Ureter (tissue), 1 donor: ENCODE measurements at regions not wholly inside any gene's neighbourhood (a gene's known extent, or its start where the extent isn't known, plus 50 kb on each side); places are given as distances from the start of the nearest gene placed in this dataset.
"Not testable (repeated sequence)": the region's sequence is repeated elsewhere in the genome, so short reads cannot be mapped to it uniquely, and the experiment has no call there.

Source experiments
- DNase-seq: peaks from one replicate; pipeline ENCODE4 v3.0.0-alpha.2; 2020; ENCODE audit warnings: low spot score
- donor health status: DM: yes; HTN: yes; CAD: no.

DNA sequence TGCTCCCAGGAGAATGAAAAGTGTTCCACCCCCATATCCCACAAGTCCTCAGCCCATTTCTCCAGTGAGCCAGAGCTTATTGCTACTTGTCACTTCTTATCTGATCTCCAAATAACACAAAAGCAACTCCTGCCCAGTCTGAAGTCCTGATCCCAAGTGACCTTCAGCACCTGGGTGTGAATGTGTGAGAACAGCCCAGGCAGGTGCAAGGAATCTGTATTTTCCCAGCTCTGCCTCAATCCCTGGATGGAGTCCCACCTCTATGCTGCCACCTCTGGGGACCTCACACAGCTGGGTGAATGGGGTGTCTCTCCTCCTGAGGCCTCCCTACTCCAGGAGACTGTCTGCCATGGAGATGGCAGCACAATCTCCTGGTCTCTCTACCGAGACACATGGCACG lies 402.4 kb upstream of the PROX1 start:
- DNase-seq: no peak

DNA sequence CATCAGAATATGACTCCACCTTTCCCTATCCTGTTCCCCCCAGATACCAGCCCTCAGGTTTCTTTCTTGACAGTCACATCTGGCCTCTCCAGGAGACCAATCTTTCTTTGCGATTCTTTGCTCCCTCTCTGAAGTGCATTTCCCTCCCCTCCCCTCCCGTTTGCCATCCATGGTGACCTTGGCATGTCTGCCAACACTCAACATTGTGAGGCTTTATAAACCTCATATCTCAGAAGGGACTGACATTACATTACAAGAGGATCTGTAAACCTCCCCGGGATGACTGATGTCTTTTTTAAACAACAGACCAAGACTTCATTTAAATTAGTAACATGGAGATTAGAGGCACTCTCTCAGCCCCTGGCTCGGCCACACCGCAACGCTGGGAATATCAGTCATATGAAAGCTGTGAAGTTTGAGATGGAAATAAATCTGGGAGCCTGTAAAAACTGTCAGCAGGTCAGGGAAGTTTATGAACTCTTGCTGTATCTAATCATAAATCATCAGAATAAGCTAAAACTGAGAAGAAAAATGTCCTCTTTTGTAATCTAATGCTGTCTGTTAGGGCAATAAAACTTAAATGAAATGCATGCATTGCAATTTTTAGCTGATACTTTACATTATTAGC lies 401.7 kb upstream of the PROX1 start:
- no peak for DNase-seq

DNA sequence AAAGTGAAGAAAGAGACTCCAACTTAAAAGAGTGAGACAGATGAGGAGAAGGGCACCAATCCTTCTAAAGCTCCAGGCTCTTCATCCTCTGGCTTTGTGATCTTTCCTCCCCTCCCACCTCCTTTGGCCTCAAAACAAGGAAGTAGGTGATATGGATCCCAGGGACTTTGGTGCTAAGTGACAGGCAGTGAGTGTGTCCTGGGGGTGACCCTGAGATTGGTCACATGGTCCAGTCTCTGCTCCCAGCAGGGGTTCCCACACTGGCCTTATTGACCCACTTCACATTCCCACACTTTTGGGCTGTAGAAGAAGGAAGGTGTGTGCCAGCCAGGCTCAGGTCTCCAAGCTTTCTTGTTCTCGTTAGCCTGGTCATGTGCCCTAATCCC lies 401.2 kb upstream of the PROX1 start:
- DNase-seq: no peak

DNA sequence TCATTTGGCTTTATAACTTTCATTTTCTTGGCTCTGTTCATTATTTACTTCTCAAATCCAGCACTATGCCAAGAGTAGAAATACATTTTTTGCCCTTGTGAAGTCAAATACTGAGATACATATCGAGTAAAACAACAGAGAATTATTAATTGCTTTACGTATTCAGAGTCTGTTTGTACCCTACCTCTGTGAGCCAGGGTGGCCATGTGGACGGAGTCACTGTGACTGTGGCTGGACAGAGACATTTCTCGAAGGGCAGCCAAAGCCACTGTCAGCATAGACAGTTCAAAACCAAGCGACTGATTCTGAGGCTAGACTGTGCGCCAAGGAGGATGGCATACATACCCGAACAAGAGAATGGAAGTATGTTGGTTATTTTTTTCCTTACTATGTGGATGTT lies 391.0 kb upstream of the PROX1 start:
- DNase-seq: no peak

DNA sequence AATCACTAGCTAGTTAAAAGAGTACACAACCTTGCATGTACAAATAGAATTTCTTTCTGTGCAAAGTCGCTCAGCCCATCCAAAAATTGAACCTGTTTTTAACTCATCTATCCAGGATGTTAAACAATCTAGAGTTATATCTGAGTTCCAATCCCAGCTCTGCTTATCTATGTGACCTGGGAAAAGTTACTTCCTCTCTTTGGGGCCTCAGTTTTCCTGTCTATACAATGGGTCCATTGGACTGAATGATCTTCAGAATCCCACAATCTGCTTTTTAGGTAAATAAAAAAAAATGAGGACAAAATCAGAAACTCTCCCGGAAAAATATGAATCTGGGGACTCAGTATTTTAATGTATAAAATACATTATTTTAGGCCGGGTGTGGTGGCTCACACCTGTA lies 389.5 kb upstream of the PROX1 start:
- no peak for DNase-seq

DNA sequence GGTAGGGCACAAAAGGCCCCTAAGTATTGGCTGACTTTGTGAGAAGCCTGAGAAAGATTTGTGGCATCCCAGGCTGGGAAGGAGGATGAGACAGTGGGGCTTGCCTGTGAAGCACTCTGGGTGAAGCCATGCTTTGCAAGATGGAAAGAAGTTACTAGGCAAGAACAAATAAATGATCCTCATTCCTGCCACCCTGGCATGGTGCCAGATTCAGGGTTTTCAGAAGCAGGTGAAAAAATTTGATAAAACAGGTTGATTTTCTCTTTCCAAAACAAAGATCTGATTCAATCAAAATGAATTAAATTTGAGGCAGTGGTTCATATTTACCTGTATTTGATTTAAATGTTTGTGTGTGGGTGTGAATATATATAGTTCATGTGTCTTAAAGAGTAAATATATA lies 386.9 kb upstream of the PROX1 start:
- DNase-seq: no peak

DNA sequence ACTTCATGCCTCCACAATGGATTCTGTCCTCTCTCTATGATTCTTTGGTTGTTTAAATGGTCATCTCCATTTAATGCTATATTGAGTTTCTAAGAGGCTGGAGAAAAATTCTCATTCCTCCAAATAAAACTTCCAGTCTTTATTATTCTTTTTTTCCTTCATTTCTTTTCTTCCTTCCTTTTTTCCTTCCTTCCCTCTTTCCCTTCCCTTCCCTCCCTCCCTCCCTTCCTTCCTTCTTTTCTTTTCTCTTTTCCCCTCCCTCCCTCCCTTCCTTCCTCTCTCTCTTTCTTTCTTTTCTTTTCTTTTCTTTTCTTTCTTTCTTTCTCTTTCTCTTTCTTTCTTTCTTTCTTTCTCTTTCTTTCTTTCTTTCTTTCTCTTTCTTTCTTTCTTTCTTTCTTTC lies 386.1 kb upstream of the PROX1 start:
- DNase-seq: not testable (repeated sequence)

DNA sequence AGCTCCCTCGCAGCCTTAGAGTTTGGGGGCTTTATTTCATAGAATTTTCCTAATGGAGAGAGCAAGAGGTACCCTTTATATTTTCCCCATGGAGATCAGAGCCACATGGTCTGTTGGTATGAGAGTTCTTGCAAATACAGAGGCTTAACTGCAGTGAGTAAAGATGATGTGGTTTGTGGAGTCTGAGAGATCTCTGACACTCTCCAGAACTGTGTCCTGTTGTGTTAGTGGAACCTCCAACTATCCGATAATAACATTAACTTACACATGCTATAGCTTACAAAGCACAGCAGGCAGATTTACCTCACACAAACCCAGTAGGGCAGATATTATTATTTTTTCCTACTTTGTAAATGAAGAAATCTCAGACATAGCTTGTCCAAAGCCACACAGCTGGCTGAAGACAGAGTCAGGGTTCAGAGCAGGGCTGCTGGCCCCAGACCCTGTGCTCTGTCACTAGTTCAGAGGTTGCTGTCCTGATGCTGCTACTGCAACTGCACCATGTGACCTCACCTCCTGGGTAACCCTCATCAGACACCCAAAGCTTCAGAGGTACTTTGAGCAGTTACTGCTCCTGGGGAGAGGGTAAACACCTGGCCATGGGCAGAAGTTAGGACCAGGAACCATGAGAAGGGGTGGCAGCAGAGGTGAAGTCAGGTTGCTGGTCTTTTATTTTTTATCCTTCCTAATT lies 384.8 kb upstream of the PROX1 start:
- no peak for DNase-seq

DNA sequence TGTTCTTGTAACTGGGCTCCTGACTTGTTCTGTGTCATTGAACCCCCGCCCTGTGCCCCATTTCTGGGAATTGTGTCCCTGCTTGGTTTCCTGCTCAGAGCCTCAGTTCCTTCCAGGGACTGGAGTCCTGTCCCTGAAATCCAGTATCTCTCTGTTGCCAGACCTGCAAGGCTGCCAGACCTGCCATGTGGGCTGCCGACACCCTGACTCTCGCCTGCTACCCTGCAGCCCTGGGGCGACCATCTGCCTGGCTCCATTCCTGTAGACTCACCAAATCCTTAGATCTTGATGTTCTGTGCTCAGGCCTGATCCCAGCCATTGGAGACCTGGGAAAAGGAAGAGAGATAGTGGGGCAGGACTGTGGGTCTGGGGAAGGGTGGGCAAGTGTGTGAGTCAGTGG lies 383.3 kb upstream of the PROX1 start:
- no peak for DNase-seq

DNA sequence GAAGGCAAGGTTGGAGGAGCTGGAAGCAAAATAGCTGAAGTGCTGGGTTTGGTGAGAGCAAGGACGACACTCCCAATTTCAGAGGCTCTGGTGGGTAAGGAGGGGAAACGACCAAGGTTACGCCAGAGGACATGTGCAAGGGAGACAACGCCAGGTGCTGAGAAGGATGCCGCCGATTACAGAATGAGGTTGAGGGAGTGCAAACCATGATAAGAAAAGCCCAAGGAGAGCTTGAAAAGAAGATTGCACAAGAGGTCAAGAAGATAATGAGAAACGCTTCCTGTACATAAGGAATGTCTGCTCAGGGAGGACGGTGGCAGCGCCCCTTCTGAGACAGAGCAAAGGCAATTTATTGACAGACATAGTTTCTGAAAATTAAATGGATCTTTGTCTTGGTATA lies 382.0 kb upstream of the PROX1 start:
- DNase-seq: no peak

DNA sequence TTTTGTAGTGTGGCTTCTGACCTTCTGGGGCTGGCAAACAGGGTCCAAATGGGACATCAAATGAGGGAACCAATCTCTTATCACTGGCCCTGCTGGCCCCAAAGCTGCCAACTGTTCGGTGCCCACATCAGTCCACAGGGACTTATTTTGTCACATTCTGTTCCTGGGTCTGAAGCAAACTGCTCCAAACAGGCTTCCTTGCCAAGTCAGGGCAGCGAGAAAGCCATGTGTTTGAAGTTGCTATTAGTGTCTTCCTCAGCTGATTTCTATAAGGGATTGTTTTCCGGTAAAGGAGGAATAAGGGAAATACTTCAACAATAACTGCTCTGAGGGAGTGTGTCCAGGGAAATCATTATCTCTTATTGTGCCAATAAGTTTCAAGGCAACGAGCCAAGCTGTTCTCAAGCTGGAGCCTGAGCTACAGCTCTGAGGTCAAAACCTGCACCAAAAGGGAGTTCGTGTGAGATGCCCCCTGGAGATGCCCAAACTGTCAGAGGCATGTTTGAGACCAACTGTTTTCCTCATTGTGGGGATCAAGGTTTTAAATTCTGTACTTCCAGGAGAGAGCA lies 381.4 kb upstream of the PROX1 start:
- no peak for DNase-seq

DNA sequence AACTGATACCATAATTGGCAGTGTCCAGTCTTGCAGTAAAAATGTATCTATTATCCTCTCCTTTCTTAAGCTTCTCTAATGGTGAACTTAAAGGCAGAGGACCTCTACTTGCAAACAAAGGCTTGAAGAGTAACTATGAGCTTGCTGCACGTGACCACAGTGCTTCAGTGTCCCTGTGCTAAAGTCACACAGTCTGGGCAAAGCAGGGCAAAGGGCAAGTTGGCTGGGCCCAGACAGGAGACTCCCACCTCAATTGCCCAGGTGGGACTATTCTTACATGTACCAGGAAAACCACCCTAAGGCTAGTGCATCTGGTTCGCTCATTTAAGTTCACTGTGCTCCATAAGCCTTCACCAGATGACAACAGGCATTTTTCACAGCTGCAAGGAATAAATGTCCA lies 374.2 kb upstream of the PROX1 start:
- DNase-seq: no peak

DNA sequence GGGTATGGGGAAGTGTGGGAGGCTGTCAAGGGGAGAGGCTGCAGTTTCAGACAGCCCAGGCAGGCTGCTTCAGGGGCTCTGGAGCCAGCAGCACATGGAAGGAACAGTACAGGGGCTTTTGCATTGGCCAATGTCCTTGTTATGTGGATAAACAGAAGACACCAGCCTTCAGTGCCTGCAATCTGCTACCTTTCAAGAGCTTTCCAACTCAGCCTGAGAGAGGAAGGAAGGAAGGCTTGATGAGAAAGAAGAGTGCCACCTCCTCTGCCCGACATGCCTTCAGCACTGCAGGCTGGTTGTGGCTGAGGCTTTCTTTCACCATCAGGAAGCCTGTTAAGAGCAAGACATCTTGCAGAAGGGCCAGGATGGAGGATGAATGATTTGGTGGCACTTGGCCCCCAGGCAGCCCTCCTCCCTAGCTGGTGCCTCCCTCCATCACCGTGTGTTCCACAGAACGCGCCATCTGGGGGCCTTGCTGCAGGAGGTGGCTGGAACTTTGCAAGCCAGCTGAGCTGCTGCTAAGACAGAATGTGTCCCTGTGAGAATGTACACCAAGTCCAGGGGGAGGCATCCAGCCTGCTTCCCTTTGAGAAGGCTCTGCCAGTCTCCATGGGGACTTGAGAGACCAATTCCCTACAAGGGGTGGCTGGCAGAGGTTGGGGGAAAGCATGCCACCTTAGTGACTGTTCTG lies 372.4 kb upstream of the PROX1 start:
- DNase-seq: no peak

DNA sequence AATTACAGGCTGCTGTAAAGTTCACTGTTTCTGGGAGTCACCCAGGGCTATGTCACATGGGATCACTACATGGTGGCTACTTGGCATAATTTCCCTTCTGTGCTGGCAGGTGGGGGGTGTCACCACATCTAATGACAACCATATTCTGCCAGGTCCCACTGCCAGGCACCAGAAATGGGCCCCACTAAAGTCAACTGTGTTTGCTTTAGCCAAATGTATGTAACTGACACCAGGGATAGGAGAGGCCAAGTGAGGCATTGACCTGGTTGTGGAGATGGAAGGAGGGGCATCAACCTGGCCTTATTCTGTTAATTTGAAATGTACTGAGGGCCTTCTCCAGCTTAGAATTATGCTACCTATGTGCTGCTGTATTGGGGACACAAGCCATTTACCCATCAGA lies 370.6 kb upstream of the PROX1 start:
- no peak for DNase-seq

DNA sequence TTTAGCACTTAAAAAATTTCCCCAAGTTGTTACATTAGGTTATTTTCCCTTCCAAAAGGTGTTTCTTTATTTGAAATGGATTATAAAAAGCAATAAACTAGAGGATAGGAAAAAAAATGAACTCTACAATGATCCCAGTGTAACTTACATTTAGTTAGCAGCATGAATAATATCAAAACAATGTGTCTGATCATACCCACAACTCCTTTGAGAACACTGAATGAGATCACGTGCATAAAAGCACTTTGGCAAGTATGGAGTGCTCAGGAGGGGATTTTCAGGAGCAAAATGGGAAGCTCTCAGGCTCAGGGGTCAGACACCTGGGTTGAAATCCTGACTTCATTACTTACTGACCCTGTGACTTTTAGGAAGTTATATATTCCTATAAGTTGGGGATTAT lies 369.7 kb upstream of the PROX1 start:
- no peak for DNase-seq

DNA sequence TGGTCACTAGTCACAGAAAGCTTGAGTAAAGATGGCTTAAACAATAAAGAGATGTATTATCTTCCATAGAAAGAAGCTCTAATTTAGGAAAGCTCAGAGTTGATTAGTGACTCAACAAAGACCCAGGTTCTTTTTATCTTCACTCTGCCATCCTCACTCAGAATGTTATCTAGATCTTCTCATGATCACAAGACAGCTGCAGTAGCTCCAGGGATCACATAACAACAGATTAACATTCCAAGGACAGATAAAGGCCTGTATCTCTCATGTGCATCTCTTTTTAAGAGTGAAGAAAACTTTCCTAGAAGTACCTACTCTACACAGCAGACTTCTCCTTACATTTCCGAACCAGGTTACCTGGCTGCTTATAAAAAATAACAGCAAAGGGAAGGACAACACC lies 368.7 kb upstream of the PROX1 start:
- no peak for DNase-seq

DNA sequence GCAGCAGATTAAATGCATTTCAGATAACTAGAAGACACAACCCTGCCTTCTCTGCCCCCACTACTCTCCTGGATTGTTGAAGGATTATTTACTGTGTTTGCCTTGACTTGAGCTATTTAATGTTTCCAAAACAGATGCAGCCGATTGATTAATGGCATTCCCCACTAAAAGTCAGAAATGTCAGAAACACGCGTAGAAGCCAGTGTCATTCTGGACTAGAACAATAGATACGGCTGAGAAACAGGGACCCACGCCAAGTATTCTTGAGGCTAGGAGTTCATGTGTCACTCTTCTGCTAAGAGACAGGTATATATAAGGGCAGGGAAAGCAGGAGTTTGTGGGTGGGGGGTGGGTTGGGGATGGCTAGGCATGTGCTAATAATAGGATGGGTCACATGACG lies 366.7 kb upstream of the PROX1 start:
- DNase-seq: no peak

DNA sequence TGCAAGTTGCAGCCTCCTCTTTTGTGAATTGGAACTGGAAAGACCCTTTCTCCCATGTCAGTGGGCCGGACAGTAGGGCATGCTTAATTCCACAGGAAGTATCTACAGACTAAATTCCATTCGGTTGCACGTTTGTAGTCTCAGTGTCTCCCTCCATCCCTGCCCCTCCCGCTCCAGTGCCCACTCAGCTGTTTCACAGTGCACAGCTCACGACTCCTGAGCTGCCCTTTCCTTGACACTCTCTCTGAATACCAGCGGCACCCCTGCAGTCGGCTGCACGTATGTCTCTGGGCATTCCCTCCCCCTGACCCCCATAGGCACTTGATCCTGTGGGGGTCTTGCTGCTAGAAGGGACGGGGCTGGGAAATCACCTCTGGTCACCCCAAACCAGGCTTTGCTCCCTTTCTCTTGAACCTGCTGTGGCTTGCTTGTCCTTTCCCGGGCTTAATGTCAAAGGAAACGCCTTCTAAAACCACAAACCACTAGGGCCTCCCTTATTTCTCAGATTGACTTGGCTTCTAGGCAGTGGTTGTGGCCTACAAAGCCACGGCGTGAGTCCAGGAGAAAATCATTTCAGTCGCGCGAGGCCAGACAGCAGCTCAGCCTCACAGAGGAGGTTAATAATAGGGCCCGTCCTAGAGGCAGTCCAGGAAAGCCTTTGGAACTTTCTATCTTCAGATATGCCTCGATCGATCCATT lies 365.3 kb upstream of the PROX1 start:
- no peak for DNase-seq

DNA sequence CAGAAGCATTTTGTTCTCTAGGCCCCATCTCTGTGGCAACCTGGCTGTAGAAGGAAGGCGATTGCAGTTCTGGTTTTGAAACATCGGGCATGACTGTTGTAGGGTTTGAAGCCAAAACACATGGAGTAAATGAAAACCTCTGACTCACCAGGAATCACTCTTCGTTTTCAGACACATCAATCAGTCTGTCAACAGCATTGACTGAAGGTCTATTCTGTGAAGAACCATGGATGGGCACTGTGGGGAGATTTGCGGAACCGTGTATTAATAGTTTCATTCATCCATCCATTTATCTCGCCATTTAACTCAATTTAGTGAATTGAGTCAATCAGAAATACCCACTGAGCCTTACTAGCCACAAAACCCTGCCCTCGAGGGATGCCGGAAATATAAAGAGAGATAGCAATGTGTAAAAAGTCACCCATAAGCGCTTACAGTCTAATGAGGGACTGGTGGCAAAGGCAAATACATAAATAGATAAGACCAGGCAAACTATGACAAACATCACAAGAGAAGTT lies 364.6 kb upstream of the PROX1 start:
- no peak for DNase-seq

DNA sequence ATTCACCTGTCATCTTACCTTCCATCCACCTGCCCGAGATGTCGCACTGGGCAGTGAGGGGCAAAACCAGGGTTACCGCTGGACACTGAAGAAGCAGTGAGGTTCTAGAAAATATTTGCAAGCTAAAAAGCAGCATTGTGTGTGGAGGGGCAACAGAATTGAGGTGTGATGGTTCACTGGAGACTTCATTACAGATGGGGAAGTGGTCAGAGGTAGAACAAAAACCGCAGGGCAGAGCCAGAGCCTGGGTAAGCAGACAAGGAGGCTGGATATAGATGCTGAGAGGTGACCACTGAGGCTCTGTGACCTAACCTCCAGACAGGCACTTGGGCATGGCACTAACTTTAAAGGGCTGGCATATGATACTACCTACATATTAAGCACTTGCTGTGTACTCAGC lies 363.9 kb upstream of the PROX1 start:
- no peak for DNase-seq

DNA sequence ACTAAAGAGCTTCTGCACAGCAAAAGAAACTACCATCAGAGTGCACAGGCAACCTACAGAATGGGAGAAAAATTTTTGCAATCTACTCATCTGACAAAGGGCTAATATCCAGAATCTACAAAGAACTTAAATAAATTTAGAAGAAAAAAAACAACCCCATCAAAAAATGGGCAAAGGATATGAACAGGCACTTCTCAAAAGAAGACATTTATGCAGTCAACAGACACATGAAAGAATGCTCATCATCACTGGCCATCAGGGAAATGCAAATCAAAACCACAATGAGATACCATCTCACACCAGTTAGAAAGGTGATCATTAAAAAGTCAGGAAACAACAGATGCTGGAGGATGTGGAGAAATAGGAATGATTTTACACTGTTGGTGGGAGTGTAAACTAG lies 351.0 kb upstream of the PROX1 start:
- DNase-seq: not testable (repeated sequence)

DNA sequence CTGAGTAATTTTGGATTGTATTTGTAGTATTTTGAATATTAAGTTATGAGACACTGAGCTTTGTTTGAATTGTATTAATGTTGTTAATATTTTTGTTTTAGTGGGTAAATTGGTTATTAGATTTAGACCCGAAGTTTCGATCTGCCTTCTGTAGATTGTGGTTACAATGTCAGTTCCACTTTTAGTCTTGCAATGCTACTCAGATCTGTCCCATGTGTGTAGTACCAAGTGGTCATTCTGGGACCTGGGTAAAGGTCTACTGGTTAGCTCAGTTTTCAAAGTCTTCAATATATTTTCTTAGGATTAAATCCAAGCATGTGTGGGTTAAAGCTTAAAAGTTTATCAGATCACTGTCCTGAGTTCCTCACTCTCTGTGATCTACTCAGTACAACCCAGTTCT lies 346.5 kb upstream of the PROX1 start:
- no peak for DNase-seq
